GM06990 (cell line): ENCODE measurements at regions not wholly inside any gene's neighbourhood (a gene's known extent, or its start where the extent isn't known, plus 50 kb on each side); places are given as distances from the start of the nearest gene placed in this dataset.
"Not testable (repeated sequence)": the region's sequence is repeated elsewhere in the genome, so short reads cannot be mapped to it uniquely, and the experiment has no call there.

Source experiments
- DNase-seq: peaks from one replicate; pipeline ENCODE4 v3.0.0-alpha.2; 2011; ENCODE audit not compliant: insufficient read length; ENCODE audit errors: extremely low read depth
- H3K27me3 ChIP-seq: replicated peaks from 2 replicates; pipeline ENCODE4 v1.6.0; 2011; ENCODE audit warnings: low read length; ENCODE audit not compliant: control insufficient read depth, insufficient read depth
- H3K36me3 ChIP-seq: 2 replicates; pipeline ENCODE4 v1.5.1; 2011; ENCODE audit warnings: low read length; ENCODE audit not compliant: control insufficient read depth, insufficient read depth
- H3K4me3 ChIP-seq: replicated peaks from 2 replicates; pipeline ENCODE4 v1.5.1; 2011; ENCODE audit warnings: low read depth, mild to moderate bottlenecking, control low read depth, low read length
- CTCF ChIP-seq: IDR thresholded peaks from 2 replicates; pipeline ENCODE4 v1.5.1; 2011; ENCODE audit warnings: low read length, control low read depth, mild to moderate bottlenecking, inconsistent platforms; ENCODE audit not compliant: insufficient read depth, poor library complexity, severe bottlenecking

GRCh38 chr7:34438436-34438835 is 219.6 kb upstream of the NPSR1 start:
- DNase-seq: no peak
- Histone ChIP-seq H3K4me3 (no peak overlapping the region), H3K27me3 (no peaks in the 10 kb centered on the region), H3K36me3 (no peaks in the 10 kb centered on the region)
- no peak for TF ChIP-seq CTCF

- Histone ChIP-seq H3K36me3 (no peaks in the 10 kb centered on the region), H3K4me3 (no peak overlapping the region), H3K27me3 (no peaks in the 10 kb centered on the region)
- DNase-seq: no peak
- no peak for TF ChIP-seq CTCF
Measured at GRCh38 chr7:34445653-34446052, 212.4 kb upstream of the NPSR1 start.

GRCh38 chr7:34448531-34448930 is 209.5 kb upstream of the NPSR1 start:
- H3K4me3 ChIP-seq, H3K36me3 ChIP-seq, H3K27me3 ChIP-seq, DNase-seq: not testable (repeated sequence)

- no peak for DNase-seq
- TF ChIP-seq CTCF: no peak
- Histone ChIP-seq H3K36me3 (no peaks in the 10 kb centered on the region), H3K4me3 (no peak overlapping the region), H3K27me3 (no peaks in the 10 kb centered on the region)
Measured at GRCh38 chr7:34449765-34450164, 208.3 kb upstream of the NPSR1 start.

GRCh38 chr7:34451183-34451582 is 206.8 kb upstream of the NPSR1 start:
- TF ChIP-seq CTCF: no peak
- Histone ChIP-seq H3K4me3 (no peak overlapping the region), H3K36me3 (no peaks in the 10 kb centered on the region), H3K27me3 (no peaks in the 10 kb centered on the region)
- no peak for DNase-seq

GRCh38 chr7:34451923-34452322 is 206.1 kb upstream of the NPSR1 start:
- TF ChIP-seq CTCF: no peak
- Histone ChIP-seq H3K36me3 (no peaks in the 10 kb centered on the region), H3K4me3 (no peak overlapping the region), H3K27me3 (no peaks in the 10 kb centered on the region)
- no peak for DNase-seq
